Mesenchymal stem cell (in vitro differentiated cells and primary cell): ENCODE measurements at regions not wholly inside any gene's neighbourhood (a gene's known extent, or its start where the extent isn't known, plus 50 kb on each side); places are given as distances from the start of the nearest gene placed in this dataset.
A peak's percentile ranks its signal among the peaks of the same experiment; 100 is the strongest.

Experiments
- DNase-seq: peaks from one replicate; pipeline ENCODE4 v3.0.0-alpha.2; 2013
- H2AFZ ChIP-seq: one replicate; pipeline ENCODE4 v1.6.1; 2013; ENCODE audit warnings: low read depth, mild to moderate bottlenecking, control low read depth, inconsistent platforms, low read length, moderate library complexity
- H2AK5ac ChIP-seq: 2 replicates; pipeline ENCODE4 v1.6.1; 2013; ENCODE audit warnings: low read length, moderate library complexity, mild to moderate bottlenecking, inconsistent platforms; ENCODE audit not compliant: severe bottlenecking
- H2BK120ac ChIP-seq: one replicate; pipeline ENCODE4 v1.6.1; 2013; ENCODE audit warnings: low read depth, mild to moderate bottlenecking, inconsistent platforms, low read length, moderate library complexity
- H2BK12ac ChIP-seq, 2 experiments: one replicate each; pipeline ENCODE4 v1.6.1; 2013; ENCODE audit warnings: inconsistent platforms in 2 of 2, low read length in 2 of 2, mild to moderate bottlenecking in 2 of 2, moderate library complexity in 2 of 2, control low read depth in 1 of 2
- H2BK15ac ChIP-seq: one replicate; pipeline ENCODE4 v1.6.1; 2013; ENCODE audit warnings: mild to moderate bottlenecking, low read depth, inconsistent platforms; ENCODE audit not compliant: poor library complexity, severe bottlenecking
- H2BK5ac ChIP-seq: 2 replicates; pipeline ENCODE4 v1.6.1; 2013; ENCODE audit warnings: low read depth, mild to moderate bottlenecking, low read length, control low read depth, inconsistent platforms; ENCODE audit not compliant: poor library complexity, severe bottlenecking
- H3K14ac ChIP-seq, 2 experiments: one replicate each; pipeline ENCODE4 v1.6.1; 2013; ENCODE audit warnings: inconsistent platforms in 2 of 2, low read length in 2 of 2, control low read depth in 1 of 2, mild to moderate bottlenecking in 1 of 2, moderate library complexity in 1 of 2
- H3K18ac ChIP-seq, 2 experiments: one replicate each; pipeline ENCODE4 v1.6.1; 2013; ENCODE audit warnings: inconsistent platforms in 2 of 2, low read length in 2 of 2, control low read depth in 1 of 2, low read depth in 1 of 2, mild to moderate bottlenecking in 1 of 2
- H3K23ac ChIP-seq, 2 experiments: one replicate each; pipeline ENCODE4 v1.6.1; 2013; ENCODE audit warnings: inconsistent platforms in 2 of 2, low read length in 2 of 2, mild to moderate bottlenecking in 2 of 2, moderate library complexity in 2 of 2, control low read depth in 1 of 2
- H3K27ac ChIP-seq: 2 replicates; pipeline ENCODE4 v1.5.1; 2013; ENCODE audit warnings: mild to moderate bottlenecking, moderate library complexity, low read length, control low read depth, inconsistent platforms; ENCODE audit not compliant: poor library complexity, severe bottlenecking
- H3K27me3 ChIP-seq, 2 experiments: 2 replicates each; pipeline versions ENCODE4 v1.6.1 to v1.7.0; 2013; ENCODE audit warnings: low read length in 2 of 2, mild to moderate bottlenecking in 2 of 2, moderate library complexity in 2 of 2, control low read depth in 1 of 2, inconsistent platforms in 1 of 2; ENCODE audit not compliant: control insufficient read depth in 1 of 2, insufficient read depth in 1 of 2
- H3K36me3 ChIP-seq, 2 experiments: 2 replicates each; pipeline versions ENCODE4 v1.6.1 to v1.7.0; 2013; ENCODE audit warnings: low read length in 2 of 2, control low read depth in 1 of 2, inconsistent platforms in 1 of 2, low read depth in 1 of 2, mild to moderate bottlenecking in 1 of 2; ENCODE audit not compliant: insufficient read depth in 2 of 2, control insufficient read depth in 1 of 2
- H3K4ac ChIP-seq, 2 experiments: one replicate each; pipeline ENCODE4 v1.6.1; 2013; ENCODE audit warnings: inconsistent platforms in 2 of 2, low read length in 2 of 2, mild to moderate bottlenecking in 2 of 2, moderate library complexity in 2 of 2, control low read depth in 1 of 2, low read depth in 1 of 2
- H3K4me1 ChIP-seq: 2 replicates; pipeline ENCODE4 v1.6.1; 2013; ENCODE audit warnings: low read depth, low read length, control low read depth; ENCODE audit not compliant: control insufficient read depth, insufficient read depth
- H3K4me2 ChIP-seq: 2 replicates; pipeline ENCODE4 v1.6.1; 2013; ENCODE audit warnings: low read length, mild to moderate bottlenecking, inconsistent platforms; ENCODE audit not compliant: poor library complexity, severe bottlenecking
- H3K4me3 ChIP-seq, 2 experiments: 2 replicates each; pipeline versions ENCODE4 v1.5.1 to v1.7.0; 2013; ENCODE audit warnings: low read length in 2 of 2, mild to moderate bottlenecking in 2 of 2, control low read depth in 1 of 2, low read depth in 1 of 2; ENCODE audit not compliant: insufficient read depth in 1 of 2
- H3K79me1 ChIP-seq: replicated peaks from 2 replicates; pipeline ENCODE4 v1.6.1; 2013; ENCODE audit warnings: mild to moderate bottlenecking, control low read depth, low read length, inconsistent platforms; ENCODE audit not compliant: poor library complexity, severe bottlenecking
- H3K9ac ChIP-seq: 2 replicates; pipeline ENCODE4 v1.7.0; 2013; ENCODE audit warnings: mild to moderate bottlenecking, low read length, moderate library complexity
- H3K9me3 ChIP-seq: 2 replicates; pipeline ENCODE4 v1.7.0; 2013; ENCODE audit warnings: mild to moderate bottlenecking, low read length; ENCODE audit not compliant: control insufficient read depth
- H4K8ac ChIP-seq: one replicate; pipeline ENCODE4 v1.6.1; 2013; ENCODE audit warnings: inconsistent platforms, mild to moderate bottlenecking, low read length, moderate library complexity
- H4K91ac ChIP-seq: one replicate; pipeline ENCODE4 v1.6.1; 2013; ENCODE audit warnings: mild to moderate bottlenecking, low read length, inconsistent platforms
- WGBS: methylation state at CpG from one replicate; pipeline ENCODE4 v1.1.7; 2013; ENCODE audit warnings: mixed read lengths; 5-methylcytosine and 5-hydroxymethylcytosine counted together

DNA sequence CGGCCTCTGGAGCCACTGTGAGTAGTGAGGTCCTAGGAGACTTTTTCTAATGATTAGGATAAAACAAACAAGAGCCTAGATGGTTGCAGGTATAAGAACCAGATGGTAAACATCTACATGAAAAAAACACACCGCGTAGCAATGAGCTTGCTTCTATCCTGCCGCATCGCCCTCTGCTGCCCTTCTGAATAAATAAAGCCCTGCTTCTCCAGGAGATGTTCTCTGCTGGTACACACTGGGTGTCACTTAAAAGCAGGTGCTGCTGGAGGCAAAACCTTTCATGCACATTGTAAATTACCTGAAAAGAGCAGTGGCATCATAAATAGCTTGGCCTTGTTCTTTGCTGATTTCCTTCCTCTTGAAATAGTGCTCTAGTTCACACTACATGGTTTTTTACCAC, 164.4 kb upstream of the TOPAZ1 start:
- Histone ChIP-seq H2AFZ (no peak overlapping the region), H3K23ac (no peak overlapping the region), H4K8ac (no peak overlapping the region), H3K27ac (no peak overlapping the region), H3K9me3 (no peaks in the 10 kb centered on the region), H2BK12ac (no peak overlapping the region), H3K4me2 (no peak overlapping the region), H3K27me3 (no peaks in the 10 kb centered on the region), H3K14ac (no peak overlapping the region), H3K4me1 (peaks cover 10% of the 10 kb centered on the region), H2AK5ac (no peak overlapping the region), H3K9ac (peak overlapping the region; percentile 52), H3K4ac (no peak overlapping the region), H2BK5ac (no peak overlapping the region), H3K4me3 (no peak overlapping the region), H2BK120ac (no peak overlapping the region), H3K36me3 (peaks cover 7 to 12% of the 10 kb centered on the region in 2 experiments), H4K91ac (no peak overlapping the region), H3K79me1 (peaks cover 8% of the 10 kb centered on the region), H2BK15ac (no peak overlapping the region), H3K18ac (no peak overlapping the region)
- 61% methylated on average over 5 of the region's 5 CpGs for WGBS
- DNase-seq = peak; percentile 3

DNA sequence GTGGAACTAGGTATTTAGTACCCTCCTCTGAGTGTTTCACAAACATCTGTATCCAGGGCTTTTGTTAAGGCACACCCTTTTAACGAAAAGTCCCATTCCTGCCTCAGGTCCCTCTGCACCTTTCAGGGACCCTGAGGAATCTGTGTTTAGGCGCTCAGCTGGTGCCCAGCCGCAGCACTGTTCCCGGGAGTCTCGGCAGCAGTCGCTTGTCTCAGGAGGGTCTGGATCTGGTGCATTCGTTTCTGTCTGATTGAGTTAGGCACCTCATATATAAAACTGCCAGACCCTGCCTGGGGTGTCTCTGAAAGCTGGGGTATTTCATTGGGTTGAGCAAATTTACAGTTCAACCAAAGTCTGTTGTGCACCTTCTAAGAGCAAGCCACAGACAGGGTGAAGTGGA, 162.8 kb upstream of the TOPAZ1 start:
- Histone ChIP-seq H3K4me1 (peaks cover 10% of the 10 kb centered on the region), H2AK5ac (no peak overlapping the region), H3K79me1 (peaks cover 6% of the 10 kb centered on the region), H4K91ac (no peak overlapping the region), H3K23ac (no peak overlapping the region), H3K4ac (no peak overlapping the region), H3K36me3 (peaks cover 0 to 11% of the 10 kb centered on the region in 2 experiments), H3K18ac (no peak overlapping the region), H3K4me2 (no peak overlapping the region), H2BK120ac (no peak overlapping the region), H2BK5ac (no peak overlapping the region), H3K14ac (no peak overlapping the region), H2BK15ac (no peak overlapping the region), H4K8ac (no peak overlapping the region), H3K9me3 (no peaks in the 10 kb centered on the region), H3K27ac (no peak overlapping the region), H2AFZ (no peak overlapping the region), H3K9ac (no peak overlapping the region), H3K4me3 (no peak overlapping the region), H3K27me3 (no peaks in the 10 kb centered on the region), H2BK12ac (no peak overlapping the region)
- no peak for DNase-seq
- WGBS = 89% methylated on average over 7 of the region's 7 CpGs

DNA sequence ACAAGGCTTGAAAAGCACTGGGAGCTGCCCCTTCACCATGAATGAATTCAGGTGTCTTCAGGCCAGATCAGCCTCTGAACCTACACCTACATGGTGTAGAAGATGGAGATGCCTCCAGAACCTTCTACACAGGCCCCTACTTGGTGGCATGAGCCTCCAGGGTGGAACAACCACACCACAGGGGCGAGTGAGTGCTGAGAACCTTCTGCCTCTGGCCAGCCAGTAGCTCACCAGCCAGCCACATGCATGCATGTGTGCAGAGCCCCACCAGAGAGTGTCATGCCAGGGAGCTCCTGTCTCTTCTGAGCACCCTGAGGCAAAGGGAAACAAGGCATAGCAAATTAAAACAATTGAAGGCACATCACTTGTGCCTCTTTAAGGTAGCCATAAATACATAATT, 161.8 kb upstream of the TOPAZ1 start:
- no peak overlapping the region for H2BK120ac ChIP-seq
- no peak overlapping the region for H3K14ac ChIP-seq
- H3K9me3 ChIP-seq = no peaks in the 10 kb centered on the region
- peaks cover 0 to 15% of the 10 kb centered on the region in 2 experiments for H3K36me3 ChIP-seq
- H2BK5ac ChIP-seq = no peak overlapping the region
- H2AK5ac ChIP-seq = no peak overlapping the region
- no peaks in the 10 kb centered on the region for H3K27me3 ChIP-seq
- H2BK15ac ChIP-seq = no peak overlapping the region
- H3K4ac ChIP-seq = no peak overlapping the region
- H3K27ac ChIP-seq = no peak overlapping the region
- H4K8ac ChIP-seq = no peak overlapping the region
- H3K23ac ChIP-seq = no peak overlapping the region
- H2BK12ac ChIP-seq = no peak overlapping the region
- H3K4me2 ChIP-seq = no peak overlapping the region
- H3K18ac ChIP-seq = no peak overlapping the region
- H3K9ac ChIP-seq = no peak overlapping the region
- H3K4me3 ChIP-seq = no peak overlapping the region
- WGBS = 24% methylated on average over 1 of the region's 1 CpG
- no peak overlapping the region for H4K91ac ChIP-seq
- H3K4me1 ChIP-seq = peaks cover 10% of the 10 kb centered on the region
- H2AFZ ChIP-seq = no peak overlapping the region
- DNase-seq = no peak
- H3K79me1 ChIP-seq = peaks cover 6% of the 10 kb centered on the region

DNA sequence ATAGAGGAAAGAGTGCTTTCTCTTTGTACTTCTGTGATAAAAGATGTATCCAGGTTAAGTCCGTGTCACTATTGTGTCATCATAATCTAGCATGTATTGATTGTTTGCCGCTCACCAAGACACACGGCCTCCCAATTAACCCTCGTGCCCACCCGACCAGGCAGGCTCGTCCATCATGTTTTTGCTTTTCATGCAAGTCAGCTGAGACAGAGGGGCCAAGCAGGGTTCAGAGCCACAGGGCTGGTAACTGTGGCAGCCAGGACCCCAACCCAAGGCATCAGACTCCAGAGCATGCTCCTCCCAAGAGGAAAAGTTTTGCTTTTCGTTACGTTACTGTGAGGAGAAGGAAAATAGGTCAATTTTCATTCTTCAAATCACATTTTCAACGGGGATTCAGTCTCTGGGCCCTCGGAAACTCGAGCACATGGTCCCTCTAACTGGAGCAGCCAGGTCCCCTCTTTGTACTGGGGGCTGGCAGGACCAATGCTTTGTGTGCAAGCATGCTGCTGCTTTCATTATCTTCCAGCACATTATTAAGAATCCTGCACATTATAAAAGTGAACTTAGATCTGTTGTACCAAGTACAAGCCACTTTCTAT, 161.1 kb upstream of the TOPAZ1 start:
- Histone ChIP-seq H2BK15ac (no peak overlapping the region), H3K36me3 (peaks cover 0 to 15% of the 10 kb centered on the region in 2 experiments), H4K8ac (no peak overlapping the region), H2BK120ac (no peak overlapping the region), H3K79me1 (peaks cover 6% of the 10 kb centered on the region), H2BK12ac (no peak overlapping the region), H3K27ac (no peak overlapping the region), H3K4me3 (peak overlapping the region in 1 of 2 experiments; percentile 38), H3K4ac (no peak overlapping the region), H2AFZ (no peak overlapping the region), H3K27me3 (no peaks in the 10 kb centered on the region), H3K4me2 (no peak overlapping the region), H4K91ac (no peak overlapping the region), H3K14ac (no peak overlapping the region), H3K23ac (no peak overlapping the region), H3K18ac (no peak overlapping the region), H2BK5ac (no peak overlapping the region), H3K4me1 (peaks cover 10% of the 10 kb centered on the region), H3K9ac (peak overlapping the region; percentile 46), H3K9me3 (no peaks in the 10 kb centered on the region), H2AK5ac (no peak overlapping the region)
- no peak for DNase-seq
- 84% methylated on average over 11 of the region's 11 CpGs for WGBS
